Activated CD8-positive, alpha-beta T cell treated with anti-CD3 and anti-CD28 coated beads for 36 hours (primary cell): ENCODE measurements at regions not wholly inside any gene's neighbourhood (a gene's known extent, or its start where the extent isn't known, plus 50 kb on each side); places are given as distances from the start of the nearest gene placed in this dataset.

Experiments
- ATAC-seq: fragments of 200-7000 bp; cut with Tn5 transposase; one replicate; pipeline ENCODE4 v1.10.0; 2021; ENCODE audit warnings: mild to moderate bottlenecking, moderate library complexity
- CTCF ChIA-PET: fragments of 350-600 bp; sonication (Branson Sonifier 250); formaldehyde crosslinking; loops from one replicate; lab custom pipeline; 2021; ENCODE audit warnings: antibody characterized with exemption; lab: Charles Lee
- POLR2A ChIA-PET: fragments of 350-600 bp; sonication (Branson Sonifier 250); formaldehyde crosslinking; loops from one replicate; lab custom pipeline; 2021; ENCODE audit warnings: antibody characterized with exemption; lab: Charles Lee
- DNase-seq: peaks from one replicate; pipeline ENCODE4 v3.0.0-alpha.2; 2020
- H3K27ac Mint-ChIP-seq: one replicate; pipeline ENCODE4 v1.8.0; 2021; ENCODE audit warnings: mild to moderate bottlenecking, mixed read lengths
- H3K27me3 Mint-ChIP-seq: one replicate; pipeline ENCODE4 v1.8.0; 2021; ENCODE audit warnings: mixed read lengths
- H3K36me3 Mint-ChIP-seq: one replicate; pipeline ENCODE4 v1.8.0; 2021; ENCODE audit warnings: low read depth, mixed read lengths
- H3K4me1 Mint-ChIP-seq: one replicate; pipeline ENCODE4 v1.8.0; 2021; ENCODE audit warnings: low read depth, mixed read lengths
- H3K4me3 Mint-ChIP-seq: one replicate; pipeline ENCODE4 v1.8.0; 2021; ENCODE audit warnings: mild to moderate bottlenecking, moderate library complexity, mixed read lengths
- H3K9me3 Mint-ChIP-seq: one replicate; pipeline ENCODE4 v1.8.0; 2021; ENCODE audit warnings: mixed read lengths
- intact Hi-C: fragments of 100-400 bp; cut with micrococcal nuclease; formaldehyde crosslinking; loops from one replicate; pipeline ENCODE4 v1.10.0; 2022
- TF ChIP-seq, protein P1 (sequence below): fragments of 200-600 bp; IDR thresholded peaks from one replicate; pipeline ENCODE4 v1.8.0; 2022; ENCODE audit warnings: antibody characterized with exemption, mild to moderate bottlenecking

DNA sequence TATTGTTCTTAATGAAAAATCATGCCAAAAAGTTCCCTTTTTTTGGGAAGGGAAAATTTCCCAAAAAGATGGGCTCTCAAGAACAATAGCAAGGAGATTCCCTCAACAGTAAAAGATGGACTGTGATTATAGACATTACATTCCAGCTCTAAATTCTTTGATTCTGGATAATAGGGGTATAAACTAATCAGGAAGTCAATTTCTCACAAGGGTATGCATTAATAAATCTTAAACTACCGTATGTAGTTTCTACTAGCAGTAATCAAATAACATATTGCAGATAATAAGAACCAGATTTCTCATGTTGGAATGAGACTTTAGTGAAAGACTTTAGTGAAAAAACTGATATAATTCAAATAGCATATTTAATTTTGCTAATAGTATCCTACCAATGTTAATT is 144.8 kb upstream of the PTPRG start:
- H3K27ac Mint-ChIP-seq, result no peak overlapping the region
- H3K9me3 Mint-ChIP-seq, result no peaks in the 10 kb centered on the region
- H3K4me1 Mint-ChIP-seq, result peaks cover 2% of the 10 kb centered on the region
- no peaks in the 10 kb centered on the region for H3K36me3 Mint-ChIP-seq
- ATAC-seq, result no peak
- H3K27me3 Mint-ChIP-seq, result peaks cover 3% of the 10 kb centered on the region
- TF ChIP-seq, protein P1, sequence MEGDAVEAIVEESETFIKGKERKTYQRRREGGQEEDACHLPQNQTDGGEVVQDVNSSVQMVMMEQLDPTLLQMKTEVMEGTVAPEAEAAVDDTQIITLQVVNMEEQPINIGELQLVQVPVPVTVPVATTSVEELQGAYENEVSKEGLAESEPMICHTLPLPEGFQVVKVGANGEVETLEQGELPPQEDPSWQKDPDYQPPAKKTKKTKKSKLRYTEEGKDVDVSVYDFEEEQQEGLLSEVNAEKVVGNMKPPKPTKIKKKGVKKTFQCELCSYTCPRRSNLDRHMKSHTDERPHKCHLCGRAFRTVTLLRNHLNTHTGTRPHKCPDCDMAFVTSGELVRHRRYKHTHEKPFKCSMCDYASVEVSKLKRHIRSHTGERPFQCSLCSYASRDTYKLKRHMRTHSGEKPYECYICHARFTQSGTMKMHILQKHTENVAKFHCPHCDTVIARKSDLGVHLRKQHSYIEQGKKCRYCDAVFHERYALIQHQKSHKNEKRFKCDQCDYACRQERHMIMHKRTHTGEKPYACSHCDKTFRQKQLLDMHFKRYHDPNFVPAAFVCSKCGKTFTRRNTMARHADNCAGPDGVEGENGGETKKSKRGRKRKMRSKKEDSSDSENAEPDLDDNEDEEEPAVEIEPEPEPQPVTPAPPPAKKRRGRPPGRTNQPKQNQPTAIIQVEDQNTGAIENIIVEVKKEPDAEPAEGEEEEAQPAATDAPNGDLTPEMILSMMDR, result no peak
- intact Hi-C loops, result no loop called here
- no peak overlapping the region for H3K4me3 Mint-ChIP-seq
- DNase-seq, result no peak
- CTCF ChIA-PET, result no interaction called here
- POLR2A ChIA-PET, result no interaction called here

DNA sequence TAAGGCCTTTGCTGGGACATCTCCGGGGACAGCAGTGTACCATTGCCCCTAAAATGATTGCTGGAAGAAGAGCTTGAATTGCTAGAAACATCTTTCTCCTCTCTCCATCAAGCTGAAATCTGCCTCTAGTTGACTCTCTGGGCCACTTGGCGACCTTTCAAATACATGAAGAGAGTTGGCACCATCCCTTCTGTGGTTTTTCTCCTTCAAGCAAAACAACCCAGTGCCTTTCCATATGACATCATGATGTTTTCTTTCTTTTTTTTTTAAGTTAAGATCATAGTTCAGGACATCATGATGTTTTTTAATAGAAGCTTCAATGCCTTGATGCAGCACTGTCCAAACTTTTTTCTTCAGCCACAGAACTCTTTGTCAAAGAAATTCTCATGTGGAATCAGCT is 144.0 kb upstream of the PTPRG start:
- Mint-ChIP-seq H3K27me3 (peaks cover 3% of the 10 kb centered on the region), H3K27ac (no peak overlapping the region), H3K4me3 (no peak overlapping the region), H3K4me1 (peaks cover 2% of the 10 kb centered on the region), H3K9me3 (no peaks in the 10 kb centered on the region), H3K36me3 (no peaks in the 10 kb centered on the region)
- CTCF ChIA-PET, result no interaction called here
- TF ChIP-seq, protein P1, result no peak
- POLR2A ChIA-PET, result no interaction called here
- no peak for ATAC-seq
- DNase-seq, result no peak
- intact Hi-C loops, result no loop called here

DNA sequence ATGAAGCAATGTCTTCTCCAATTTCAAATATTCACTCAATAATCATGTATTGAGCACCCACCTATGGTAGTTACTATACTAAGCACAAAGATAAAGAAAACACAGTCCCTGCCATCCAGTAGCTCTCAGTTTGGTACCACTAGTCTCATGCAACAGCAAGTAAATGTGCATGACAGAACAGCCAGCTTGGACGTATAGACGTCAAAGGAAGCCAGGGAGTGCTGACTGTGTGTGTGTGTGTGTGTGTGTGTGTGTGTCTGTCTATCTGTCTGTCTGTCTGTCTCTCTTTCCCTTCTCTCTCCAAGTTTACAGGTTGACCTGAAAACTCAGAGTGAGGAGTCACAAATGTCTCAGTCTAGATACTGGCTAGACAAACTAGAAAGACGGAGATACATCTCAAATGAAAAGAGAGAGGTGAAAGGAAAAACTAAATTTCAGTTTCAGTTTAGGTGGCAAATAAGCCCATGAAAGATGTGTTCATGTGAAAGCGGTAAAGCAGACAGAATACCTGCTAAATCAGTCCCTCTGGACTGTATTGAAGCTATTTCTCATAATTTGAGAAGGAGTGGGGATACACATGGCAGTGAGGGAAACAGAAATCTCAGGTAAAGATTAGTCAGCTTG is 141.1 kb upstream of the PTPRG start:
- H3K27ac Mint-ChIP-seq, result no peak overlapping the region
- intact Hi-C loops, result no loop called here
- H3K36me3 Mint-ChIP-seq, result no peaks in the 10 kb centered on the region
- TF ChIP-seq, protein P1, result no peak
- ChIA-PET POLR2A (interaction anchor here (0.6 kb wide), 1 partner anchor 121 kb away, joined by 4 read pairs; no protein-coding TSS in a partner anchor), CTCF (no interaction called here)
- peaks cover 3% of the 10 kb centered on the region for H3K27me3 Mint-ChIP-seq
- no peaks in the 10 kb centered on the region for H3K9me3 Mint-ChIP-seq
- no peak overlapping the region for H3K4me3 Mint-ChIP-seq
- ATAC-seq (no peak), DNase-seq (no peak)
- H3K4me1 Mint-ChIP-seq, result peaks cover 2% of the 10 kb centered on the region

DNA sequence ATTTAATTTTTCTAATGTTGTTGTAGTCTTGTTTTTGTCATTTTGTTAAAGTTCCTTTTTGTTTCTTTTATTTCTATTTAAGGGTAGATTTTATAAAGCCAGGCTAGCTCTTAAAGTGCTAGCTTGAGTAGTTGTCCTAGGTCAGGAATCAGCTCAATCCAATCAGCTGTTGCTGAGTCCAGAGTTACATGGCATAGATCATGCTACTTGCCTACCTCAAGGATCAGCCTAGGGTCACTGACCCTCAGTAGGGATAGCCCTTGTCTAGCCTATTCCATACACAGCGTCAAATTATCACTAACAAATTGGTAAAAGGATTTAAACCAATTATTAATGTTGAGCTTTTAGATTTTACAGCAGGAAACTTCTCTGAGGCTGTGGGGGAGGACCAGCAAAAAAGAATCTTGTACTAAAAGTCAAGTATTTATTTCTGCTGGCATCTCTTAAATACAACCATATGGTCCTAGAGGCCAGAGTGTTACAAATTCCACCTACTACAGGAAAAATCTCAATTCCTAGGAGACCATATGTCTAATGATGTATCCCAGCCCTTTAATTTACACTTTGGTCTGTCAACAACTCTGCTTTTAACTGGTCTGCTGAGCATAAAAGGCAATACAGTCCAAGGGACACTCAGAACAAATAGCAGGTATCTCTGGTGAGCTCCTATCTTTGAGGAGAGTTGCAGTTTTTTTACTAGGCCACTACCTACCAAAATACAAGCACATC is 138.3 kb upstream of the PTPRG start:
- no peak for ATAC-seq
- no peak for DNase-seq
- Mint-ChIP-seq H3K4me3 (no peak overlapping the region), H3K27me3 (peaks cover 3% of the 10 kb centered on the region), H3K9me3 (no peaks in the 10 kb centered on the region), H3K27ac (no peak overlapping the region), H3K4me1 (peaks cover 2% of the 10 kb centered on the region), H3K36me3 (no peaks in the 10 kb centered on the region)
- POLR2A ChIA-PET, result no interaction called here
- intact Hi-C loops, result no loop called here
- CTCF ChIA-PET, result no interaction called here
- TF ChIP-seq, protein P1, result no peak

DNA sequence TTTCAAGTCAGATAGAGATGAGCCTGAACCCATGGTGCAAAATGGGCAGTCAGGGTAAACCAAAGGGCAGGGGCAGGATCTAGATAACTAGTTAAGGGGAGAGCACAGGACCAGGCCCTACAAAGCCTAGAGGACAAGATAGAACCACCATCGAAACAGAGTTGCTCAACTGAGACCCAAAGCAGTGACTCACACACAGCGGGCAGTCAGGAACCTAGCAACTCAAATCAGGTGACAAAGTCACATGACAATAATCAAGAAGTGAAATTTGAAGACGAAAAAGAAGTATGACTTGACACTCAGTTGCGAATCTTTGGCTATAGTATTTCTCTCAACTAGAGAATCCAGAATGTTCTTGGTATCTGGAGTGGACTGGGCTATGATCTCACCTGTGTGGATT is 136.0 kb upstream of the PTPRG start:
- peaks cover 1% of the 10 kb centered on the region for H3K27me3 Mint-ChIP-seq
- ChIA-PET POLR2A (no interaction called here), CTCF (no interaction called here)
- intact Hi-C loops, result no loop called here
- TF ChIP-seq, protein P1, result no peak
- DNase-seq, result no peak
- no peaks in the 10 kb centered on the region for H3K36me3 Mint-ChIP-seq
- H3K4me3 Mint-ChIP-seq, result no peak overlapping the region
- no peaks in the 10 kb centered on the region for H3K9me3 Mint-ChIP-seq
- no peak overlapping the region for H3K27ac Mint-ChIP-seq
- H3K4me1 Mint-ChIP-seq, result no peaks in the 10 kb centered on the region
- no peak for ATAC-seq
